Left lung (tissue), 4 donors: ENCODE measurements at regions not wholly inside any gene's neighbourhood (a gene's known extent, or its start where the extent isn't known, plus 50 kb on each side); places are given as distances from the start of the nearest gene placed in this dataset.
A peak's percentile ranks its signal among the peaks of the same experiment; 100 is the strongest.
"Not testable (repeated sequence)": the region's sequence is repeated elsewhere in the genome, so short reads cannot be mapped to it uniquely, and the experiment has no call there.

ENCODE experiments used
- ATAC-seq: fragments of 200-7000 bp; cut with Tn5 transposase; one replicate; pipeline ENCODE4 v1.9.1; 2020; ENCODE audit warnings: moderate library complexity
- DNase-seq, 4 donors: peaks; one replicate each; pipeline ENCODE4 v3.0.0-alpha.2; 2013 to 2020
- H3K27ac ChIP-seq, 2 donors: fragments of 200-600 bp; sonication (generic) in 1 of 2; one replicate each; pipeline versions ENCODE4 v1.5.0 to v1.8.0; 2020 to 2021
- H3K27me3 ChIP-seq, 2 donors: fragments of 200-600 bp; sonication (generic) in 1 of 2; one replicate each; pipeline versions ENCODE4 v1.5.0 to v1.8.0; 2020 to 2021
- H3K36me3 ChIP-seq, 2 donors: fragments of 200-600 bp; sonication (generic) in 1 of 2; one replicate each; pipeline versions ENCODE4 v1.5.0 to v1.8.0; 2020 to 2021
- H3K4me1 ChIP-seq, 2 donors: fragments of 200-600 bp; one replicate each; pipeline ENCODE4 v1.8.0; 2021
- H3K4me3 ChIP-seq, 2 donors: fragments of 200-600 bp; sonication (generic) in 1 of 2; one replicate each; pipeline versions ENCODE4 v1.5.0 to v1.8.0; 2020 to 2021; ENCODE audit warnings: mild to moderate bottlenecking in 1 of 2
- H3K9me3 ChIP-seq, 2 donors: fragments of 200-600 bp; sonication (generic) in 1 of 2; one replicate each; pipeline versions ENCODE4 v1.5.0 to v1.8.0; 2020 to 2021
- CTCF ChIP-seq, 2 donors: fragments of 200-600 bp; sonication (generic) in 1 of 2; IDR thresholded peaks; one replicate each; pipeline versions ENCODE4 v1.5.0 to v1.8.0; 2021; ENCODE audit warnings: antibody characterized with exemption in 2 of 2
- intact Hi-C, 2 donors: fragments of 100-400 bp; cut with DNase I; formaldehyde crosslinking; loops; one replicate each; pipeline versions ENCODE4 v1.11.2 to v1.14.2; 2022
- donor health status: DM: no; HTN: yes; CAD: no.
- donor health status: DM: no; HTN: no; CAD: no.

GRCh38 chr6:23533944-23534343 lies 592.1 kb upstream of the NRSN1 start:
- H3K36me3 ChIP-seq: no peaks in the 10 kb centered on the region
- no peak for TF ChIP-seq CTCF (IDR thresholded peaks at IDR 0.05)
- H3K4me3 ChIP-seq: no peak overlapping the region
- no peaks in the 10 kb centered on the region for H3K27me3 ChIP-seq
- DNase-seq: no peak
- no peak for ATAC-seq
- no peaks in the 10 kb centered on the region for H3K4me1 ChIP-seq
- intact Hi-C loops: no loop called here
- no peak overlapping the region for H3K27ac ChIP-seq
- H3K9me3 ChIP-seq: no peaks in the 10 kb centered on the region

- intact Hi-C loops: no loop called here
- Histone ChIP-seq H3K4me1 (no peaks in the 10 kb centered on the region), H3K27me3 (no peaks in the 10 kb centered on the region), H3K27ac (no peak overlapping the region), H3K36me3 (no peaks in the 10 kb centered on the region), H3K4me3 (no peak overlapping the region), H3K9me3 (no peaks in the 10 kb centered on the region)
- TF ChIP-seq CTCF (IDR thresholded peaks at IDR 0.05): no peak
- no peak for ATAC-seq
- no peak for DNase-seq
Observed at GRCh38 chr6:23534351-23534750, 591.7 kb upstream of the NRSN1 start.

GRCh38 chr6:23535101-23535500 lies 590.9 kb upstream of the NRSN1 start:
- Histone ChIP-seq H3K36me3 (no peaks in the 10 kb centered on the region), H3K4me3 (no peak overlapping the region), H3K27me3 (no peaks in the 10 kb centered on the region), H3K4me1 (no peaks in the 10 kb centered on the region), H3K27ac (no peak overlapping the region), H3K9me3 (no peaks in the 10 kb centered on the region)
- no peak for DNase-seq
- no peak for TF ChIP-seq CTCF (IDR thresholded peaks at IDR 0.05)
- intact Hi-C loops: no loop called here
- ATAC-seq: no peak

- no peak for ATAC-seq
- intact Hi-C loops: no loop called here
- no peaks in the 10 kb centered on the region for H3K9me3 ChIP-seq
Observed at GRCh38 chr6:23537828-23538227, 588.2 kb upstream of the NRSN1 start.

GRCh38 chr6:23547851-23548250 lies 578.2 kb upstream of the NRSN1 start:
- DNase-seq (no peak), ATAC-seq (peak; percentile 41)
- intact Hi-C loops: no loop called here
- Histone ChIP-seq H3K4me1 (no peaks in the 10 kb centered on the region), H3K36me3 (no peaks in the 10 kb centered on the region), H3K9me3 (no peaks in the 10 kb centered on the region), H3K4me3 (no peak overlapping the region), H3K27me3 (no peaks in the 10 kb centered on the region), H3K27ac (no peak overlapping the region)
- TF ChIP-seq CTCF (IDR thresholded peaks at IDR 0.05): no peak

More at GRCh38 chr6:23537828-23538227, 588.2 kb upstream of the NRSN1 start:
- DNase-seq: no peak
- no peaks in the 10 kb centered on the region for H3K36me3 ChIP-seq
- TF ChIP-seq CTCF (IDR thresholded peaks at IDR 0.05): no peak
- H3K4me1 ChIP-seq: no peaks in the 10 kb centered on the region
- H3K27me3 ChIP-seq: no peaks in the 10 kb centered on the region
- H3K27ac ChIP-seq: no peak overlapping the region
- no peak overlapping the region for H3K4me3 ChIP-seq

GRCh38 chr6:23554953-23555352 lies 571.1 kb upstream of the NRSN1 start:
- H3K36me3 ChIP-seq, H3K4me3 ChIP-seq, H3K4me1 ChIP-seq, H3K27me3 ChIP-seq, intact Hi-C loops, ATAC-seq, H3K9me3 ChIP-seq, H3K27ac ChIP-seq, DNase-seq: not testable (repeated sequence)
